Activated CD8-positive, alpha-beta memory T cell treated with anti-CD3 and anti-CD28 coated beads, Interleukin-2, amount 50 U/mL, for 1 hour (primary cell): ENCODE measurements at regions not wholly inside any gene's neighbourhood (a gene's known extent, or its start where the extent isn't known, plus 50 kb on each side); places are given as distances from the start of the nearest gene placed in this dataset.
"Not testable (repeated sequence)": the region's sequence is repeated elsewhere in the genome, so short reads cannot be mapped to it uniquely, and the experiment has no call there.

Experiments
- DNase-seq: peaks from one replicate; pipeline ENCODE4 v3.0.0-alpha.2; 2020; ENCODE audit errors: extremely low read depth

DNA sequence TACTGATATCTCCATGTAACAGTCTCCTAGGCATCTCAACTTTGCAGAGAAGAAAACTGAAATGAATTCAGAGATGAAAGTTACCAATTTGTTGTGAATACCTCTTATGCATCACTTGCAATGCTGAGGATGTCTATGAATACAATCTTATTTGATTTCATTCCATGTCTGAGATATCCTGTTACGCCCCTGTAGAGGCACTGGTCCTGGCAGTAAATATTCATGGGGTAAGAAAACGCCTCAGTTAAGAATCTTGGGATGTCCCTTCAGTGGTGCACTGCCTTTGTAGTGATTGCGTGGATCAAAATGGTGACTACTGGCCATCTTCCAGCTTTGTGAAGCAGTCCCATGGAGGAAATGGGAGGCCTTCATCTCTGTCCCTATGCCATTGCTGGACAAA, 229.1 kb upstream of the C9orf72 start:
- DNase-seq: no peak

DNA sequence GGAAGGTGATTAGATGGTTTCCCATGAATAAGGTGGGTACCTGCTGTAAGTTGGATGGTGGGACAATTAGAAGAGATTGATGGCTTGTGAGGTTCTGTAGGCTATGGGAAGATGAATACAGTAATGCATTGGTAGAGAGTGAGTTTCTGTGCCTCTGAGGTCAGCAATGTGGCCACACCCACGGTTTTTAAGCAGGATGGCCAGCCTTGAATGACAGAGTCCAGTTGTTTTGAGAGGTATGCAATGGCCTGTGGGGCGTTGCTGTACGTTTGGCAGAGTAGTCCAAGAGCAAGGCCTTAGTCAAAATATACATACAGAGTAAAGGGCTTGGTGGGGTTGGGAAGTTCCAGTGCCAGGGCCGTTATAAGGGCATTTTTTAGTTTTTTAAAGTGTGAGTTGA, 235.6 kb upstream of the C9orf72 start:
- no peak for DNase-seq

DNA sequence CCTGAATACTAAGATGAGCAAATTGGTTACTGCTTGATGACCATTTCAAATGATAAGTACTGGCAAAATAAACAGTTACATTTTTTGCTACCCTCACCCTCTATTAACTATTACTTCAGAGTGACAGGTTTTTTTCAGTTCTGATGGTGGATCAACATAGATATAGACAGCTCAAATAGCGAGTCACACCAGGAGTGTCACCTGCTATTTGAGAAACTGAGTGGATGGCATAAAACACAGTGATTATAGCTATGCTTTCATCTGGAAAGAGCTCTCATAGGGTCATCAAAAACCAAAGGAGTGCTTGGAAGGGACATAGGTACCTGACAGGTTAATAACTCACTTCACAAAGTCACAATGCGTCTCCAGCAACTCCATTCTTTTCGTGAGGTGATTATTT, 244.5 kb upstream of the C9orf72 start:
- DNase-seq: no peak

DNA sequence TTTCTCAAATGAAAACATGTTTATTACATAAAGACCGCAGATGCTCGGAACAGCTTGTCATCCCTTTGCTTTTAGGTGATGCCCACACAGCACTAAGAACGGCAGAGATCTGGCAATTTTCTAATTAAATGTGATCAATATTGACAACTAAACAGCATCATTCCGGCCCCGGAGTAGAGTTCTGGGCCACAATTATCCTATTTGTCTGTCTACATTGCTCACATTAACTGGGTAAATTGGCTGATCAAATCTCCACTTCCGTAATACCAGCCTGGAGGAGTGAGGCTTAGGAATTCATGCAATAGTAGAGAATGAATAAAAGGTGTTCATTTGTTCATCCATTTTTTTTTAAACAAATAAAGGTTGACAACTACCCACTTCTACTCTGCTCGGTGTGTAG, 245.1 kb upstream of the C9orf72 start:
- no peak for DNase-seq

DNA sequence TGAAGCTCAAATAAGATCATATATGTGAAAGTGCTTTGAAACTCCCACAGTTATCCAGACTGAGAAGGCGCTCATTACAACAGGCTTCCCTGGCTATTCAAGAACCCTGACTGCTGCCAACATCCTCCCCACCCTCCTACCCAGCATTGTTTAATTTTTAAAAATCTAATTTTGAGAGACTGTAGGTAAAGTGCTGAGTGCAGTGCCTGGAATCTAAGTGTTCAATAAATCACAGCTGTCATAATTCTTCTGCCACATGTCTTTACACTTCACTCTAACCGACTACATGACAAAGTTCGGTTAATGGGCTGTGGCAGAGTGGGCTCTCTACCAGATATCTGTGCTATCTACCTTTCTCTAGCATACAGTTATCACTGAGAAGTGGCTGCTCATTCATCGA, 255.6 kb upstream of the C9orf72 start:
- DNase-seq: no peak

DNA sequence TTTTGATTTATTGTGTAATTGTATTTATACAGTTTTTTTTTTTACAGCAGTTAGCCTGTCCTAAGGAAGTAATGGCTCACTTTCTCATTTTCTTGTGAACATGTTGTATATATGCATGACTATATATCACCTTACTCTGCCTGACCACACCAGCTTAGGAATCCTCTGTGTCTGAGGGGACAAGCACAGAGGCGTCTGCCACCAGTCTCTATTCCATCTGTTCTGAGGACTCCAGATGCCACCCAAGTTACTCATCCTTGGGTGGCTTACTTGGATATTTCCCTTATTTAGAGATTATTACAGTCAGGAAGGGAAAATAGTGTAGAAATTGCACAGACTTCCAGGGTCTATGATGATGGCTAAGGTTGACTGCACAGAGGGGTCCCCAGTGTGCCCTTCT, 256.3 kb upstream of the C9orf72 start:
- DNase-seq: no peak

DNA sequence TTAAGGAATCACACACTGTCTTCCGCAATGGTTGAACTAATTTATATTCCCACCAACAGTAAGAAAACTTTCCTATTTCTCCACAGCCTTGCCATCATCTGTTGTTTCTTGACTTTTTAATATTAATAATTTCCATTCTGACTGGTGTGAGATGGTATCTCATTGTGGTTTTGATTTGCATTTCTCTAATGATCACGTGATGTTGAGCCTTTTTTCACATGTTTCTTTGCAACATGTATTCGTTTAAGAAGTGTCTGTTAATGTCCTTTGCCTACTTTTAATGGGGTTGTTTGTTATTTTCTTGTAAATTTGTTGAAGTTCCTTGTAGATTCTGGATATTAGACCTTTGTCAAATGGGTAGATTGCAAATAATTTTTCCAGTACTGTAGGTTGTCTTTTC, 258.8 kb upstream of the C9orf72 start:
- not testable (repeated sequence) for DNase-seq

DNA sequence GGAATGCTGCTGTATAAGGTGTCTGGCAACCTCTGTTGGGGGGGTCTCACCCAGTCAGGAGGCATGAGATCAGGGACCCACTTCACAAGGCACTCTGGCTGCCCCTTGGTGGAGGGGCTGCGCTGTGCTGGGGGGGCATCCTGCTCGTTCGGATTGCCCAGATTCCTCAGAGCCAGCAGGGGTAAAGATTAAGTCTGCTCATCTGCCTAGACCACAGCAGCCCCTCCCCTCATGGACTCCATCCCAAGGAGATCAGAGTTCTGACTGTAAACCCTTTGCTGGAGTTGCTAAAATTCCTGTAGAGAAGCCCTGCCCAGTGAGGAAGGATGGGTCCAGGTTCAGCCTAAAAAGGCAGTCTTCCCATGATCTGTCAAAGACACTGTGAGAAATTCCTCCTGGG, 262.0 kb upstream of the C9orf72 start:
- DNase-seq: no peak

DNA sequence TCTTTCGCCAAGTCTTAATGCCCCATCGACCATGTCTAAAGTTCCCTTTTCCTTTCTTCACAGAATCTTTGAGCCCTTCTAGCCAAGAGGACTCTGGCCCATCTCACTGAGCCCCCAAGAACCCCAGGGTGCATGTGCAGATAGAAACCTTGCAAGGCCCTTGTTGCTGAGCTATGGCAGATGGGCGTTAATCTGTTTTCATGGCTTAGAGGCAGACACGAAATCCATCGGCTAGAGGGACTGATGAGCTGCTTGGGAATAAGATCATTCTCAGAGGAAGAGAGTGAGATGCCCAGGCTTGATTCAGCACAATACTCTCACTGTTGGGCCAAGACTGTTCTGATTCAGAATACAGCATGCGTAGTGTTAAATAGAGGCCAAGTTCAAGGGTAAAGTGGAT, 262.5 kb upstream of the C9orf72 start:
- DNase-seq: no peak

DNA sequence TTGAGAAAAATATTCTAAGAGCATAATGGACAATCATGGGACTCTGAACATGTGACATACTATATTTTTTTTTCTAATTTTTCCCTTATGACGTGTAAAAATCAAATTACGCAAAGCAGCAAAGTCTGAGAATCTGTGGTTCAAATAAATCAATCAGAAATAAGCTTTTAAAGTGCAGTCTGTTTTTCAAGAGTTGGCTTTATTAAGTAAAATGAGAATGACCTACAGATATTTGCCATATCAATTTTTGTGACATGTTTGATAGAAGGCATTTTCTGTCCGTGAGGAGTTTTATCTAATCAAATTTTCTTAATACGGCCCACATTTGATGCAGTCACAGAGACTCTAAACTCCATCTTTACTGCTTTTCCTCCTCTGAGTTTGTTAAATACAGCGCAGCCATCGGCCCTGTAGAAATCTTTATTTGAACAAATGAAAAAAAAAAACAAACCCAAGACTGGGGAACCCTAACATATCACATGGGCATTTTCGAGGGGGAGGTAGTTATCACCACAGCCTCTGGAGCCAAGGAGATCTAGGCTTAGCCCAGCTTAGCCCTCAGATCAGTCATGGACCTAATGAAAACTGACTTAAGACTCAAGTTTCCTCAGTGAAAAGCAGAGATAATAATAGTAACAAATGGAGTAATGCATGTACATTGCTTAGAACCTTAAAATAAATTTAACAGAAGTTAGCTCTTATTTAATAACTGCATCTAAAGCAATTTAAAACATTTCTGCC, 263.6 kb upstream of the C9orf72 start:
- DNase-seq: no peak

DNA sequence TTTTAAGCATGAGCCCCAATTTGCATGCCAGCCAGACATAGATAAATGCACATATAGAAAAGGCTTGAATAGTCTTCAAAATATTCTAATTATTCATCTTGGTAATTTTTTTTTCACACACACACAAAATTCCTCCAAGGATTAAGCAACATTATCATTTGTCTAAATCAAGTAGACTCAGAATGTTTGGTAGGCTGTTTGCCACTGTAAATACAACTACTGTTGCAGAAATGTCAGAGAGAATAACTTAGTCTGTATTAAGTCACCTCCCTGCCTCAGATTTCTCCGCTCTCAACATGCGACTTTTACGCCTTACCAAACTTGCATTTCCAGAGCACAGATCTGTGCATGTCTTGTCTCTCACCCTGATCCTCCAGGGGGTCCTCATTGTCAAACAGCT, 265.6 kb upstream of the C9orf72 start:
- DNase-seq: no peak

DNA sequence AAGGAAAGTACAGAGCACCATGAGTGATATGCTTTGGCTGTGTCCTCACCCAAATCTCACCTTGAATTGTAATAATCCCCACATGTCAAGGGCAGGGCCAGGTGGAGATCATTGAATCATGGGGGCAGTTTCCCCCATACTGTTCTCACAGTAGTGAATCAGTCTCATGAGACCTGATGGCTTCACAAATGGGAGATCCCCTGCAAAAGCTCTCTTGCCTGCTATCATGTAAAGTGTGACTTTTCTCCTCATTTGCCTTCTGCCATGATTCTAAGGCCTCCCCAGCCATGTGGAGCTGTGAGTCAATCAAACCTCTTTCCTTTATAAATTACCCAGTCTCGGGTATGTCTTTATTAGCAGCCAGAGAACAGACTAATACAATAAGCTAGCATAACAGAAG, 266.5 kb upstream of the C9orf72 start:
- not testable (repeated sequence) for DNase-seq

DNA sequence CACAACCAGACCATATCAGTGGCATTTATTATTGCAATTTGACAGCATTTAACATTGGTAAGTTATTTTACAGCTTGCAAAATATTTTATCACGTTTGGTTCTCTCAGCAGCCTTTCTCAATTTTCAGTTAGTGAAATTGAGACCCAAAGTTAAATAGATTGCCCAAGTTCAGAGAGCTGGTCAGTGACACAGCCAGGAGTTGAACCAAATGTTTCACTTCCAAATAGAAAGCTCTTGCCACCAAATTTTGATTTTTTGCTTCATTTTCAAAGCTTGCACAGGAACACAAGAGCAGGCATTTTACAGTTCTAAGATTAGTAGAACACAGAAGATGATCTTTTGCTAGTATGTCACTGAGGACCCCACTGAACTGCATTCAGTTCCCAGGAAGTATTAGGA, 271.5 kb upstream of the C9orf72 start:
- no peak for DNase-seq

DNA sequence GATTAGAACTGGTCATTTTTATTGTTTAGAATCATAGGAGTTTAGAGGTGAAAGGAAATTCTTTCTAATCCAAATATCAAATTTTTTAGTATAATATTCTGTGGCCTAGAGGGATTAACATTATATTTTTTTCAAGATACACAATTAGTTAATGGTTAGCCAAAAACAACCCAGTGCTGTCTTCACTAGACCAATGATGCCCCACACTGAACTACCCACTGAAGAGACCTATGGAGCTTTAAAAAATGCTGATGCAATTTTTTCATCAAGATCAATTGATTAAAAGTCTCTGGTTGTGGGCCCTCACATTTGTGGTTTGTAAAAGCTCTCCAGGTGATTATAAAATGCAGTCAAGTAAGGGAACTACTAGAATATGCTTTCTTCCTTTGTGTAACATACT, 274.1 kb upstream of the C9orf72 start:
- DNase-seq: no peak

DNA sequence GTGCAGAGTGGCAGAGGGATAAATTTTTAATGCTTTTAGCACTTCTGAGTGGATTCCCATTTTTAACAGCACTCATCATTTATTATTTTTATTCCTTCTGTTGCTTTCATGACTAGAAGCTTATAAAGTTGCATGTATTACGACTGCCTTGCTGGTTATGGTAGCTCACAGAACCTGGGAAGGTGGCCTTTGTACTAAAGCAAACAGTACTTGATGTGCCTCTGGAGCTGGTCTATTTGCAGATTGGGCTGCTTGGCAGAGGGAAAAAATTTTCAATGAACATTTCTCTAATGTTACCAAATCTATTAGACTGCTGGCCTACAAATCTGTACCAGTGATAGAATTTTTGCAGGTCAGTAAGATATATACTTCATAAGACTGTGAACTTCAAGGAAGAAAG, 274.5 kb upstream of the C9orf72 start:
- no peak for DNase-seq

DNA sequence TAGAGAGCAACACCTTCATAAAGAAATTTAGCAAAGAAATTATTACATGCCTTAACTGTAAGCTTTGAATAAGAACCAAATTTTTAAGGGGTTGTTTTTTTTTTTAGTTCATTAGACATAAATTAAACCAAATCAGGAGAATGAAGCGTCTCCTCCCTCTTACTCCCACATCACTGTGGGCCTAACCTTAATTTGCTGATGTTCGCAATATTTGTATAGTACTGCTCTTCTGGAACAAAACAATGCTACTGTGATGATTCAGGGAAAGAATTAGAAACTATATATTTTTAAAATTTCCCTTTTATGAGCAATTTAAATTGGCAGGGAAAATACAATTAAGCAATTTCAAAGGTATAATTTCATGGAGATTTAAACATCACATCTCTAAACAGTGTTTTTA, 275.0 kb upstream of the C9orf72 start:
- no peak for DNase-seq

DNA sequence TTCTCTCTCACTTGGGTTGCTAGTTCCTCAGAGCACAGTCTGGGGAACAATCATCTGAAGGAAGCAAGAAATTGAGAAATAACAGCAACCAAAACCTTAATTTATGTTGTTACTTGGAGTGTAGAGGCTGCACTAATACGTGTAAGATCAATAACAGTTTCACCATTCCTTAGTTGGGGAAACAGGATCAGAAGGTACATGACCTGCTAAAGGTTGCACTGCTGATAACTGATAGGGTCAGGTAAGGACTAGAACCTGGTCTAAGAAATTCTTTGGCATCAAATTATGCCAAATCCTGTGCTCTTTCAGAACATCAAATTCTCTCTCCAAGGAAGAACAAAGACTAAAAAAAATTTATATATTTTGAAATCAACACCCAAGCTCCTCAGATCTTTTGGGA, 278.6 kb upstream of the C9orf72 start:
- DNase-seq: no peak

DNA sequence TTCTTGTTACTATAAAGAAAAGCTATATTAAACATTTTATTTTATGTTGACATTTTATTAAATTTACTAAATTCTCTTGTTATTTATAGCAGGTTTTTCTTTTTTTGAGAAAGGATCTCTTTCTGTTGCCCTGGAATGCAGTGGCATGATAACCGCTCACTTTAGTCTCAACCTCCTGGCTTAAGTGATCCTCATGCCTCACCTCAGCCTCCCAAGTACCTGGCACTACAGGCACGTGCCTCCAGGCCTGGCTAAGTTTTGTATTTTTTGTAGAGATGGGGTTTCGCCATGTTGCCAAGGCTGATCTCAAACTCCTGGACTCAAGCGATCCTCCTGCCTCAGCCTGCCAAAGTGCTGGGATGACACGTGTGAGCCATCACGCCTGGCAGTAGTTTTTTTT, 280.2 kb upstream of the C9orf72 start:
- no peak for DNase-seq

DNA sequence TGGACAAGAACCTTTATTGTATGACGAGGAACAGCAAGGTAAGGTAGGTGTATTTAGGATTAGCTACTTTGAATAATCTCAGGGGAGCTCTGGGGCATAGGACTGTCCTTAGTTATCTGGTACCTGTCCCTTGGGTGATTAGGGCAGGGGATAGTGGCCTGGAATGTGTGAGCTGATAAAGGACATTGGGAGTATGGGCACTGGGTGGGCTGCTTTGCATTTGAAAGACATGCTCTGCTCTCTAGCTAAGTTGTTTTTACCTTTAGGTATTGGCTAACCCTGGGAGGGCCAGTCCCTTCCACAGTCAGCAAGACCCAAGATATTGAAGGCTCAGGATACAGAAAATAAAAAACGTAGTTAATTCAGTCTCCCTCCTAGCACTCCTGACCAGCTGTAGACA, 282.8 kb upstream of the C9orf72 start:
- DNase-seq: no peak

DNA sequence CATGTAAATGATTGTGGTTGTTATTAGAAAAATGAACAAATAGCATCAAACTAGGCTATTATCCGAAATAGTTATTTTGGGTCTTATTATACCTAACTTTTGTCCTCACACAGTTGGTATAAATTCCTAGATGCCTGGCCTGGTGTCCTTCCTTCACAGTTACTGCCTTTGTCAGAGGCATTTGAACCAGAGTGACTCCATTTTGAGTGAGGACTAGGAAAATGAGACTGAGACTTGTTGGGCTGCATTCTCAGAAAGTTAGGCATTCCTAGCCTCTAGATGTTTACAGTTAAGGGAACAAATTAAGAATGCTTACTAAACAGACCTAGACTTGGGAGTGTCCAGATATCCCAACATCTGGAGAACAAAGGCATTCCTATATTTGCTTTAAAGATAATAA, 283.5 kb upstream of the C9orf72 start:
- DNase-seq: no peak

DNA sequence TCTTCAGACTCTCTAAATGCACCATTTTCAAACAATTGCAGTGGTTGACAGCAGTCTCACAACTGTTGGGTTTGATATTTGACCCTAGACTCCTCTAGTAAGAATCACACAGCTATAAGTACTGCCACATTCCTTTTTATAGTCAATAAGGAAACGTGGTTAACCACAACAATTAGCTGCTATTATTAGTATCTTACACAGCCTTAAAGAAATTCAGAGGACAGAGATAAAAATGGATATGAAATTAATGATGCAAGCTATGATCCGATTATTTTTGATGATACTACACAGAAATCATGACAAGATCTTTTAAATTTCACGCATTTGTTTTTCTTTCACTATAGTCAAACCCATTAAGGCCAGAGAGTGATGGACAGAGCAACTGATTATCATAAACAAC, 288.6 kb upstream of the C9orf72 start:
- DNase-seq: no peak

DNA sequence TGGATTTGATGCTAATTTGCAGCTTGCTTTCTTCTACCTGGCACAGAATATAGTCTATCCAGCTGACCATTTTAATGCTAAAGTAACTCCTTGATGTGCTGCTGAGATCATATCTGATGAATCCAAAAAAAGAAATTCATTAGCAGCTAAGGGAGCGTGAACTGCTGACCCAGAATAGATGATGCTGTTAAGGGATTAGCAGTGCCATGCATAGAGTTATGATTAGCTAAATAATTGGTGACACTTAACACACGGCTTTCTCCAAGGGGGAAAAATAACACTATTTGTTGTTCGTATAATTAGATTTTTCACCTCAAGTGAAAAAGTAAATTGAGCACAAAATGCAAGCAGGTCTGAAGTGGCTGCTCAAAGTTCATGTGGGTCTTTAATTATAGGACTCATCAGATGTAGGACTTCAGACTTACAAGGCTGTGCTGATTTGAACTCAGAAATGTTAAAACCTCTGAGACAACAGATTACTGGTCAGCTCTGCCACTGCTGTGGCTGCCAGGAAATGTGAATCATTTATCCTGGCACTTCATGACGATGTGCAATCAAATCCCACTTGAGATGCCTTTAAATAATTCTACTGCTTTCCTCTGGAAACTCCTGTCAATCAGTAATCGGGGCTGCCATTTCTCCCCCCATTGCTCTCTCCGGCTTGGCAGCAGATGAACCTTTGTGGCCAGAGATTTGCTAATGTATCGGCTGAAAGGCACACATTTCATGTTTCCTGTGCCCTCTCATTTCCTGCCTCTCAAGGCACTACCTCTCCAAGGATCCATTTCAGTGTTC, 291.6 kb upstream of the C9orf72 start:
- no peak for DNase-seq

DNA sequence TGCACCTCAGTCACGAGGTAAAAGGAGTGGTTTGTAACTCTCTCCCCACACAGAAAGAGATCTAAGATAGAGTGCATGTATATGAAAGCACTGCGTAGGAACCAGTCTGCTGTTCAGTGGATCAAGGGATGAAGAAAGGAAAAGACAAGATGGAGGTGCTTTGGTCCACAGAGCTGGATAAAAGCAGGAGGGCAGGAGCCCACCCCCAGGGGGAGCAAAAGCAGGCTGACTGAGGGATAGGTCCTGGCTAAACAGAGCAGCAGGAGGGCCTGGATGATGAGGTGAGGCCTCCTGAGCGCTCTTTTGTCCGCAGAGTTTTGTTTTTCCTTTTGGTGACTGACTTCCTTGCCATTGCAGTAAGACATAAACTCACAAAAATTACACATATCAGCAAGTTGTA, 293.5 kb upstream of the C9orf72 start:
- DNase-seq: no peak

DNA sequence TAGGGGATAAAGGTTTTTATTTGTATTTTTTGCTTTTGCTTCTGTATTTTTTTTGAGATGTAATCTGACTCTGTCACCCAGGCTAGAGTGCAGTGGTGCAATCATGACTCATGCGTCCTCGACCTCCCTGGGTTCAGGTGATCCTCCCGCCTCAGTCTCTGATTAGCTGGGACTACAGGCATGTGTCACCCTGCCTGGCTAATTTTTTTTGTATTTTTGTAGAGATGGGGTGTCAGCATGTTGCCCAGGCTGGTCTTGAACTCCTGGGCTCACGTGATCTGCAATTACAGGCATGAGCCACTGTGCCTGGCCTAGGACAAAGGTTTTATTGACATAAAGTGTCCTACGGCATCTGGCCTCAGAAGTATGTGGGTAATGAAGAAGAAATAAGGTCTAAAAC, 297.1 kb upstream of the C9orf72 start:
- DNase-seq: no peak
